SK-N-SH treated with all-trans-retinoic acid at 6 μM for 48 hours (cell line): ENCODE measurements at regions not wholly inside any gene's neighbourhood (a gene's known extent, or its start where the extent isn't known, plus 50 kb on each side); places are given as distances from the start of the nearest gene placed in this dataset.

Source experiments
- ATAC-seq: fragments of 200-7000 bp; cut with Tn5 transposase; 3 replicates; pipeline ENCODE4 v1.9.1; 2020; ENCODE audit warnings: mild to moderate bottlenecking, moderate library complexity
- ARNTL ChIP-seq: fragments of 450-650 bp; formaldehyde crosslinking; IDR thresholded peaks from 2 replicates; pipeline ENCODE4 v1.5.0; 2020; ENCODE audit warnings: low read depth, mild to moderate bottlenecking, moderate library complexity, borderline replicate concordance
- BACH2 ChIP-seq: fragments of 250-450 bp; sonication (Bioruptor Pico); IDR thresholded peaks from 2 replicates; pipeline ENCODE4 v1.9.0; 2021; ENCODE audit warnings: mild to moderate bottlenecking, borderline replicate concordance
- CREB5 ChIP-seq: fragments of 250-450 bp; sonication (Bioruptor Pico); IDR thresholded peaks from 2 replicates; pipeline ENCODE4 v1.5.1; 2020; ENCODE audit warnings: low read depth, mild to moderate bottlenecking, moderate library complexity
- CSDC2 ChIP-seq: fragments of 250-450 bp; sonication (Bioruptor Pico); IDR thresholded peaks from 2 replicates; pipeline ENCODE4 v1.5.0; 2020; ENCODE audit warnings: mild to moderate bottlenecking, moderate library complexity
- ESRRG ChIP-seq: fragments of 250-450 bp; sonication (Bioruptor Pico); IDR thresholded peaks from 2 replicates; pipeline ENCODE4 v1.6.1; 2021; ENCODE audit warnings: mild to moderate bottlenecking
- GLIS3 ChIP-seq: fragments of 250-450 bp; sonication (Bioruptor Pico); IDR thresholded peaks from 2 replicates; pipeline ENCODE4 v1.5.0; 2020; ENCODE audit warnings: mild to moderate bottlenecking, moderate library complexity
- ISL1 ChIP-seq: fragments of 250-450 bp; sonication (Bioruptor Pico); IDR thresholded peaks from 2 replicates; pipeline ENCODE4 v2.1.2; 2022; ENCODE audit warnings: mild to moderate bottlenecking, moderate library complexity
- OSR1 ChIP-seq: fragments of 250-450 bp; sonication (Bioruptor Pico); IDR thresholded peaks from 2 replicates; pipeline ENCODE4 v1.8.0; 2022; ENCODE audit warnings: moderate library complexity, mild to moderate bottlenecking, inconsistent platforms
- PATZ1 ChIP-seq: fragments of 250-450 bp; sonication (Bioruptor Pico); IDR thresholded peaks from 2 replicates; pipeline ENCODE4 v1.8.0; 2020; ENCODE audit warnings: mild to moderate bottlenecking, moderate library complexity, borderline replicate concordance
- POU6F1 ChIP-seq: fragments of 250-450 bp; sonication (Bioruptor Pico); IDR thresholded peaks from 2 replicates; pipeline ENCODE4 v1.8.0; 2021; ENCODE audit warnings: low read depth, mild to moderate bottlenecking, moderate library complexity, borderline replicate concordance
- PPARA ChIP-seq: fragments of 250-450 bp; sonication (Bioruptor Pico); IDR thresholded peaks from 2 replicates; pipeline ENCODE4 v1.5.0; 2020; ENCODE audit warnings: mild to moderate bottlenecking, borderline replicate concordance
- RARB ChIP-seq: fragments of 250-450 bp; sonication (Bioruptor Pico); IDR thresholded peaks from 2 replicates; pipeline ENCODE4 v1.8.0; 2021; ENCODE audit warnings: mild to moderate bottlenecking, moderate library complexity
- SNAI2 ChIP-seq: fragments of 250-450 bp; sonication (Bioruptor Pico); IDR thresholded peaks from 2 replicates; pipeline ENCODE4 v1.5.0; 2020; ENCODE audit warnings: mild to moderate bottlenecking, moderate library complexity
- TCF4 ChIP-seq: fragments of 250-450 bp; sonication (Bioruptor Pico); IDR thresholded peaks from 2 replicates; pipeline ENCODE4 v1.8.0; 2021; ENCODE audit warnings: mild to moderate bottlenecking, moderate library complexity, borderline replicate concordance
- TOX ChIP-seq: fragments of 250-450 bp; sonication (Bioruptor Pico); IDR thresholded peaks from 2 replicates; pipeline ENCODE4 v1.8.0; 2021; ENCODE audit warnings: mild to moderate bottlenecking, moderate library complexity, borderline replicate concordance
- TSHZ2 ChIP-seq: fragments of 250-450 bp; sonication (Bioruptor Pico); IDR thresholded peaks from 2 replicates; pipeline ENCODE4 v1.5.0; 2020; ENCODE audit warnings: mild to moderate bottlenecking, moderate library complexity
- ZFP30 ChIP-seq: fragments of 450-650 bp; formaldehyde crosslinking; IDR thresholded peaks from 2 replicates; pipeline ENCODE4 v1.5.0; 2022; ENCODE audit warnings: mild to moderate bottlenecking, moderate library complexity
- ZNF565 ChIP-seq: fragments of 450-650 bp; formaldehyde crosslinking; conservative IDR thresholded peaks from 2 replicates; pipeline ENCODE4 v1.5.0; 2020; ENCODE audit warnings: low read depth, mild to moderate bottlenecking, moderate library complexity
- ZNF70 ChIP-seq: fragments of 450-650 bp; formaldehyde crosslinking; IDR thresholded peaks from 2 replicates; pipeline ENCODE4 v1.5.0; 2020; ENCODE audit warnings: mild to moderate bottlenecking, moderate library complexity
- ZNF8 ChIP-seq: fragments of 450-650 bp; formaldehyde crosslinking; IDR thresholded peaks from 2 replicates; pipeline ENCODE4 v1.5.0; 2020; ENCODE audit warnings: mild to moderate bottlenecking, moderate library complexity

- TF ChIP-seq PATZ1 (CRISPR knock-in tag) (no peak), ISL1 (peak; percentile 13; the same call in 1 of the 2 replicates)
- no peak for ATAC-seq
Observed at GRCh38 chr10:33492701-33493345, 158.4 kb upstream of the NRP1 start.

- TF ChIP-seq OSR1 (CRISPR knock-in tag) (no peak), CSDC2 (no peak), BACH2 (CRISPR knock-in tag) (no peak), ISL1 (peak; percentile 34; the same call in 1 of the 2 replicates), TOX (CRISPR knock-in tag) (no peak), RARB (0 out of 2 replicates have a peak, but pooled peaks have one; percentile 18), SNAI2 (CRISPR knock-in tag) (no peak), PPARA (CRISPR knock-in tag) (no peak), ZNF565 (no peak), ZNF70 (no peak), ZNF8 (CRISPR knock-in tag) (no peak), PATZ1 (CRISPR knock-in tag) (no peak), TSHZ2 (CRISPR knock-in tag) (no peak), ZFP30 (CRISPR knock-in tag) (no peak), TCF4 (no peak), ARNTL (CRISPR knock-in tag) (no peak)
- ATAC-seq, result peak; percentile 36; the same call in 2 of the 3 replicates
Observed at GRCh38 chr10:33489501-33490176, 155.2 kb upstream of the NRP1 start.

- peak; percentile 72 for ATAC-seq
- no peak for TF ChIP-seq ARNTL (CRISPR knock-in tag)
- TF ChIP-seq POU6F1 (CRISPR knock-in tag), result no peak
- no peak for TF ChIP-seq ZFP30 (CRISPR knock-in tag)
- no peak for TF ChIP-seq SNAI2 (CRISPR knock-in tag)
- no peak for TF ChIP-seq TOX (CRISPR knock-in tag)
- TF ChIP-seq BACH2 (CRISPR knock-in tag), result no peak
- TF ChIP-seq ZNF8 (CRISPR knock-in tag), result no peak
- TF ChIP-seq RARB, result no peak
- no peak for TF ChIP-seq ESRRG (CRISPR knock-in tag)
- TF ChIP-seq CREB5 (CRISPR knock-in tag), result no peak
- no peak for TF ChIP-seq ZNF565
- TF ChIP-seq TCF4, result no peak
- TF ChIP-seq OSR1 (CRISPR knock-in tag), result no peak
- TF ChIP-seq CSDC2, result no peak
- no peak for TF ChIP-seq GLIS3 (CRISPR knock-in tag)
- TF ChIP-seq PPARA (CRISPR knock-in tag), result no peak
- TF ChIP-seq TSHZ2 (CRISPR knock-in tag), result no peak
Observed at GRCh38 chr10:33487014-33487776, 152.7 kb upstream of the NRP1 start.
